GM19455 (cell line): ENCODE measurements at regions not wholly inside any gene's neighbourhood (a gene's known extent, or its start where the extent isn't known, plus 50 kb on each side); places are given as distances from the start of the nearest gene placed in this dataset.
A peak's percentile ranks its signal among the peaks of the same experiment; 100 is the strongest.

ENCODE experiments used
- ATAC-seq: cut with Tn5 transposase; IDR thresholded peaks from one replicate; pipeline ENCODE4 v1.9.1; 2021; ENCODE audit not compliant: unreplicated experiment

GRCh38 chr1:199152676-199153075 lies 513.8 kb downstream of the PTPRC start:
- no peak for ATAC-seq

GRCh38 chr1:199155166-199156019 lies 516.6 kb downstream of the PTPRC start:
- ATAC-seq, result no peak

- ATAC-seq, result no peak
Measured at GRCh38 chr1:199157494-199157893, 518.7 kb downstream of the PTPRC start.

- ATAC-seq, result no peak
Measured at GRCh38 chr1:199160521-199161318, 521.9 kb downstream of the PTPRC start.

GRCh38 chr1:199161319-199161680 lies 522.5 kb downstream of the PTPRC start:
- ATAC-seq, result no peak

GRCh38 chr1:199161766-199162303 lies 523.0 kb downstream of the PTPRC start:
- no peak for ATAC-seq

GRCh38 chr1:199163267-199163666 lies 524.4 kb downstream of the PTPRC start:
- ATAC-seq, result no peak

GRCh38 chr1:199163670-199164069 lies 524.8 kb downstream of the PTPRC start:
- ATAC-seq, result no peak

- no peak for ATAC-seq
Measured at GRCh38 chr1:199167460-199167859, 528.6 kb downstream of the PTPRC start.

GRCh38 chr1:199168888-199169585 lies 530.2 kb downstream of the PTPRC start:
- no peak for ATAC-seq

GRCh38 chr1:199170711-199171110 lies 531.9 kb downstream of the PTPRC start:
- no peak for ATAC-seq

GRCh38 chr1:199172171-199173124 lies 533.6 kb downstream of the PTPRC start:
- no peak for ATAC-seq

GRCh38 chr1:199173356-199173755 lies 534.5 kb downstream of the PTPRC start:
- ATAC-seq, result peak; percentile 96

GRCh38 chr1:199174336-199174735 lies 535.5 kb downstream of the PTPRC start:
- no peak for ATAC-seq

GRCh38 chr1:199176713-199177112 lies 537.9 kb downstream of the PTPRC start:
- ATAC-seq, result no peak

- ATAC-seq, result no peak
Measured at GRCh38 chr1:199177241-199177640, 538.4 kb downstream of the PTPRC start.

GRCh38 chr1:199178646-199179045 lies 539.8 kb downstream of the PTPRC start:
- no peak for ATAC-seq

GRCh38 chr1:199182186-199182843 lies 543.5 kb downstream of the PTPRC start:
- ATAC-seq, result no peak

- no peak for ATAC-seq
Measured at GRCh38 chr1:199184180-199184579, 545.3 kb downstream of the PTPRC start.

- no peak for ATAC-seq
Measured at GRCh38 chr1:199194862-199195261, 556.0 kb downstream of the PTPRC start.
